Dendritic cell treated with granulocyte-macrophage colony-stimulating factor and Interleukin-4, amounts not matched to agents 40 ng/mL and 50 ng/mL, for 4 days (primary cell): ENCODE measurements at regions not wholly inside any gene's neighbourhood (a gene's known extent, or its start where the extent isn't known, plus 50 kb on each side); places are given as distances from the start of the nearest gene placed in this dataset.

ENCODE experiments used
- H3K27ac Mint-ChIP-seq: one replicate; pipeline ENCODE4 v1.8.0; 2022; ENCODE audit warnings: mild to moderate bottlenecking, mixed read lengths
- H3K27me3 Mint-ChIP-seq: one replicate; pipeline ENCODE4 v1.8.0; 2022; ENCODE audit warnings: mild to moderate bottlenecking, mixed read lengths
- H3K36me3 Mint-ChIP-seq: one replicate; pipeline ENCODE4 v1.8.0; 2022; ENCODE audit warnings: low read depth, mixed read lengths
- H3K4me1 Mint-ChIP-seq: one replicate; pipeline ENCODE4 v1.8.0; 2022; ENCODE audit warnings: low read depth, mixed read lengths
- H3K4me3 Mint-ChIP-seq: one replicate; pipeline ENCODE4 v1.8.0; 2022; ENCODE audit warnings: mild to moderate bottlenecking, moderate library complexity, mixed read lengths
- H3K9me3 Mint-ChIP-seq: one replicate; pipeline ENCODE4 v1.8.0; 2022; ENCODE audit warnings: mixed read lengths
- intact Hi-C: fragments of 100-400 bp; cut with micrococcal nuclease; formaldehyde crosslinking; loops from one replicate; pipeline ENCODE4 v1.15.0; 2022

GRCh38 chr3:59254433-59254832 is 204.6 kb upstream of the CFAP20DC start:
- no peaks in the 10 kb centered on the region for H3K9me3 Mint-ChIP-seq
- H3K27ac Mint-ChIP-seq = no peak overlapping the region
- no peak overlapping the region for H3K4me3 Mint-ChIP-seq
- H3K27me3 Mint-ChIP-seq = no peaks in the 10 kb centered on the region
- H3K36me3 Mint-ChIP-seq = no peaks in the 10 kb centered on the region
- intact Hi-C loops = no loop called here
- peaks cover 14% of the 10 kb centered on the region for H3K4me1 Mint-ChIP-seq

- H3K27me3 Mint-ChIP-seq = no peaks in the 10 kb centered on the region
- no peak overlapping the region for H3K27ac Mint-ChIP-seq
- intact Hi-C loops = no loop called here
- no peaks in the 10 kb centered on the region for H3K9me3 Mint-ChIP-seq
- no peak overlapping the region for H3K4me3 Mint-ChIP-seq
- H3K36me3 Mint-ChIP-seq = no peaks in the 10 kb centered on the region
- H3K4me1 Mint-ChIP-seq = peaks cover 22% of the 10 kb centered on the region
Measured at GRCh38 chr3:59253523-59253922, 203.7 kb upstream of the CFAP20DC start.

DNA sequence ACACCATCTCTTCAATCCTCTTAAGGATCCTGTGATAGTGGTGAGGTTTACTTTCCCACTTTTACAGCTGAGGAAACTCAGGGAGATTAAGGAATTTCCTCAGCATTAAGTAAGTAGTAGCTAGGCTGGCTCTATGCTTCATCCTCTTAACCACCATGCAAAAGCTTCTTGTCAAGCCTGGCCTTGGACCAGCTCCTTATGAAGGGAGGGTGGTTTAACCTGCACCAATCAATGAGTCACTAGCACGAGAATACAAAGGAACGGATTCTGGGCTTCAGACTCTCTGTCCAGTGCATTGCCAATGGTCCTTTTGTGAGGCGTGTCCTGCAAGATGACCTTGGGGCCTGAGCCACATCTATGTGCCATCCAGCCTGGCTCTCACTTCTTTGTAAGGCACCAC is 202.0 kb upstream of the CFAP20DC start:
- H3K27ac Mint-ChIP-seq = no peak overlapping the region
- no peaks in the 10 kb centered on the region for H3K36me3 Mint-ChIP-seq
- no peaks in the 10 kb centered on the region for H3K27me3 Mint-ChIP-seq
- peaks cover 29% of the 10 kb centered on the region for H3K4me1 Mint-ChIP-seq
- H3K4me3 Mint-ChIP-seq = no peak overlapping the region
- H3K9me3 Mint-ChIP-seq = no peaks in the 10 kb centered on the region
- intact Hi-C loops = no loop called here

DNA sequence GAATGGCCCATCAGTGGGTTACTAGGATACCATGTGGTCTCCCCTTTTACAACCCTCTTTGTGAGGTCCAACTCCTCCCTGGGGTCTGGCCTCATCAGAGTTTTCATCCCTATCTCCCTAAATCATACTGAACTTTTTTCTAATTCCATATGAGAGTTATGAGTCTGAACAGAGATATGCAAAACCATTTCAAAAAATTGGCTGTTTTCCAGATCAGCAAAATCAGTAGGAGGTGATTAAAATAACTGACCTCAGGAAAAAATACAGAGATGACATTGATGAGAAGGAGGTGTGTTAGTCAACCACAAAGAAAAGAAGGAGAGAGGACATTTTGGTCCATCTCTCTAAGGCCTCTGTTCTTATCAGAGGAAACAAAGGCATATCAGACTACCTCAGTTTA is 200.8 kb upstream of the CFAP20DC start:
- Mint-ChIP-seq H3K4me1 (peaks cover 42% of the 10 kb centered on the region), H3K27ac (no peak overlapping the region), H3K4me3 (no peak overlapping the region), H3K27me3 (no peaks in the 10 kb centered on the region), H3K36me3 (no peaks in the 10 kb centered on the region), H3K9me3 (no peaks in the 10 kb centered on the region)
- intact Hi-C loops = no loop called here

- H3K27me3 Mint-ChIP-seq = no peaks in the 10 kb centered on the region
Measured at GRCh38 chr3:59249698-59250361, 200.0 kb upstream of the CFAP20DC start.

GRCh38 chr3:59249004-59249403 is 199.2 kb upstream of the CFAP20DC start:
- no peaks in the 10 kb centered on the region for H3K27me3 Mint-ChIP-seq
- no peaks in the 10 kb centered on the region for H3K9me3 Mint-ChIP-seq
- peak overlapping the region; percentile 46 for H3K27ac Mint-ChIP-seq
- H3K4me3 Mint-ChIP-seq = no peak overlapping the region
- peaks cover 43% of the 10 kb centered on the region for H3K4me1 Mint-ChIP-seq
- intact Hi-C loops = no loop called here
- no peaks in the 10 kb centered on the region for H3K36me3 Mint-ChIP-seq

More at GRCh38 chr3:59249698-59250361, 200.0 kb upstream of the CFAP20DC start:
- Mint-ChIP-seq H3K4me1 (peaks cover 43% of the 10 kb centered on the region), H3K27ac (no peak overlapping the region), H3K36me3 (no peaks in the 10 kb centered on the region), H3K4me3 (no peak overlapping the region), H3K9me3 (no peaks in the 10 kb centered on the region)
- intact Hi-C loops = no loop called here

GRCh38 chr3:59247402-59247841 is 197.6 kb upstream of the CFAP20DC start:
- Mint-ChIP-seq H3K4me3 (no peak overlapping the region), H3K36me3 (no peaks in the 10 kb centered on the region), H3K4me1 (peaks cover 43% of the 10 kb centered on the region), H3K27me3 (no peaks in the 10 kb centered on the region), H3K27ac (no peak overlapping the region), H3K9me3 (peaks cover 10% of the 10 kb centered on the region)
- intact Hi-C loops = no loop called here

DNA sequence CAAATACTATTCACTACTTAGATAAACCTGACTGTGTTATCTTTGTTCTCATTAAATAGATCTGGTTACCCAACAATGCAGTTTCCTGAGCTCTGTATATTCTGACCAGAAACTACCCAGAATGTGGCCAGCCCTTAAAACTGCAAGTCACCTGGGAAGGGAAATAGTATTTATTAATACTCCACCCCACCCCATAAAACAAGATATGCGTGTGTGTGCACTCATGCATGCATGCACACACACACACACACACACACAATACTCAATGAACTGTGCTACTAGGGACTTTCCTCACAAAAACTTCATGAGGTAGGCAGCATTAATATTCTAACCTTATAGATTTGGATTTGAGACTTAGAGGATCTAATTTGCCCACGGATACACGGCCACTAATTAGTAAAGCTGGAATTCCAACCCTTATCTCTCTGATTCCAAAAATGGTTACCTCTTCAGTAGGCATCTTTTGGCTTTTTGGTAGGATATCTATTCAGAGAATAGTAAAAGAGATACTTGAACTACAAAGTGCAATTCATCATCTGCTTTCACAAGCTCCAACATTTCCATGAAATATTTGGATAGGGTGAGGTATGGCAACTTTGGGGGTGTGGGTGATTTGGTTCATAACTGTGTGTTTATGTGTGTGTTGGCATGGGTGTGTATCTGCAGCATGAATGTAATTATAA is 197.0 kb upstream of the CFAP20DC start:
- no peaks in the 10 kb centered on the region for H3K27me3 Mint-ChIP-seq
- H3K4me3 Mint-ChIP-seq = no peak overlapping the region
- no peak overlapping the region for H3K27ac Mint-ChIP-seq
- intact Hi-C loops = no loop called here
- H3K36me3 Mint-ChIP-seq = no peaks in the 10 kb centered on the region
- peaks cover 14% of the 10 kb centered on the region for H3K9me3 Mint-ChIP-seq
- H3K4me1 Mint-ChIP-seq = peaks cover 43% of the 10 kb centered on the region

DNA sequence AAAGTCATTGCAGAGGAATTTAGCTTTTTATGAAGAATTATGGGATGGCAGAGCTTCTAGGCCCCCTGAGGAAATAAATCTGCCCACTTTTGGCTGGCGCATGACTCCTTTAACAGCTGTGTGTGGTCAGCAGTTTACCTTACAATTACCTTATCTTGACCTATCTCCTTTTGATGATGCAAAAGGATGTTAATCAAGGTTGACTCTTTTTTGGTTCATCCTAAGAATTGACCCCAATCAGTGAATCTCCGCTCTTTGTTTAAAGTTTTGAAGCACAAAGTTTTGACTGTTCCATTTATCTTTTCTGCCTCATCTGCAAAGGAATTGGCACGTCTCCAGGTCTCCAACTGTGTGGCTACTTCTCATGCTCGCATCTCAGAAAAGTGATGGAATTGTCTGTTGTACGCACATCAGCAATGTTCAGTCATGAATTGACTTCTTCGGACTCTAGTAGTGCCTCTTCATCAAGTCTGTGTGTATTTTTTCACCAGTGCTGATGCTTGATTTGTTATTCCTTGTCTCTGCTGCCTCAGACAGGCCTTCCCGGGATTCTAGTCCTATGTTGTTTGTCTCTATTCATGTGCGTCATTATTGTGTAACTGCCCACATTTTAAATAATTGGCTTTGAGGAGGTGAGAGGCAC is 196.2 kb upstream of the CFAP20DC start:
- H3K4me3 Mint-ChIP-seq = no peak overlapping the region

GRCh38 chr3:59245300-59245858 is 195.6 kb upstream of the CFAP20DC start:
- Mint-ChIP-seq H3K9me3 (peaks cover 14% of the 10 kb centered on the region), H3K4me1 (peaks cover 44% of the 10 kb centered on the region), H3K4me3 (no peak overlapping the region), H3K27me3 (no peaks in the 10 kb centered on the region), H3K36me3 (no peaks in the 10 kb centered on the region), H3K27ac (no peak overlapping the region)
- intact Hi-C loops = no loop called here

More for the DNA sequence above, 196.2 kb upstream of the CFAP20DC start:
- Mint-ChIP-seq H3K9me3 (peaks cover 14% of the 10 kb centered on the region), H3K36me3 (no peaks in the 10 kb centered on the region), H3K4me1 (peaks cover 43% of the 10 kb centered on the region), H3K27me3 (no peaks in the 10 kb centered on the region), H3K27ac (no peak overlapping the region)
- intact Hi-C loops = no loop called here

DNA sequence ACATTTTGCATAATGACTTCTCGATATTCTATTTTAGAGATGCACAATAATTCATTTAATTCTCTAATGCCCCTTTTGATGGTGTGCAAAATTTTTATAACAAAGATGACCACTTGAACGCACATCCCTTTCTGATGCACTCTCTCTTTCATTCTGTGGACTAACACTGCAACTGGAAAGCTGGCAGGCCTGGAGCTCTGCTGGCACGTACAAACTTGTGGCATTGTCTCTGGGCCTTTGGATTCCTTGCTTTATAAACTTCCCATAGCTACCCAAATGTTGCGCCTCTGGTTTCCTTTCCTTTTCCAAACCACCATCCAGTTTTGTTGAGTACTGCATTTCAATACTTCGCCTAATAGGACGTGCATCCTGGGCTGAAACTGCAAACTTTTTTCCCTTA is 194.5 kb upstream of the CFAP20DC start:
- H3K27ac Mint-ChIP-seq = no peak overlapping the region

DNA sequence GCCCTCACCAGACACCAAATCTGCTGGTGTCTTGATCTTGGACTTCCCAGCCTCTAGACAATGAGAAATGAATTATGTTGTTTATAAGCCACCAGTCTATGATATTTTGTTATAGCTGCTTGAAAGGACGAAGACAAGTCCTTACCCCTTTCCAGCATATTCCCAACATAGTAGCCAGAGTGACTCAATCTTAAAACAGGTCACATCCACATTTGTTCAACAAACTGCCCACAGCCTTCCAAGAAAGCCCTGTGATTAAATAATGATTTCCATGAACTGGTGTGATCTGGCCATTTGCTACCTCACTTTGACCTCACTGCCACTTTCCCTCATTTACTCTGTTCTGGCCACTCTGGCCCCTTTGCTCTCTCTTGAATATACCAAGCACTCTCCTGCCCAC is 193.7 kb upstream of the CFAP20DC start:
- Mint-ChIP-seq H3K9me3 (peaks cover 14% of the 10 kb centered on the region), H3K27me3 (no peaks in the 10 kb centered on the region), H3K27ac (no peak overlapping the region), H3K4me1 (peaks cover 33% of the 10 kb centered on the region), H3K4me3 (no peak overlapping the region), H3K36me3 (no peaks in the 10 kb centered on the region)
- intact Hi-C loops = no loop called here

More for the DNA sequence above, 194.5 kb upstream of the CFAP20DC start:
- H3K4me3 Mint-ChIP-seq = no peak overlapping the region
- no peaks in the 10 kb centered on the region for H3K36me3 Mint-ChIP-seq
- peaks cover 14% of the 10 kb centered on the region for H3K9me3 Mint-ChIP-seq
- intact Hi-C loops = no loop called here
- H3K27me3 Mint-ChIP-seq = no peaks in the 10 kb centered on the region
- peaks cover 35% of the 10 kb centered on the region for H3K4me1 Mint-ChIP-seq

GRCh38 chr3:59240666-59241255 is 190.9 kb upstream of the CFAP20DC start:
- peaks cover 14% of the 10 kb centered on the region for H3K9me3 Mint-ChIP-seq
- H3K4me1 Mint-ChIP-seq = peaks cover 28% of the 10 kb centered on the region
- intact Hi-C loops = no loop called here
- H3K27ac Mint-ChIP-seq = no peak overlapping the region
- no peaks in the 10 kb centered on the region for H3K36me3 Mint-ChIP-seq
- no peaks in the 10 kb centered on the region for H3K27me3 Mint-ChIP-seq
- no peak overlapping the region for H3K4me3 Mint-ChIP-seq

DNA sequence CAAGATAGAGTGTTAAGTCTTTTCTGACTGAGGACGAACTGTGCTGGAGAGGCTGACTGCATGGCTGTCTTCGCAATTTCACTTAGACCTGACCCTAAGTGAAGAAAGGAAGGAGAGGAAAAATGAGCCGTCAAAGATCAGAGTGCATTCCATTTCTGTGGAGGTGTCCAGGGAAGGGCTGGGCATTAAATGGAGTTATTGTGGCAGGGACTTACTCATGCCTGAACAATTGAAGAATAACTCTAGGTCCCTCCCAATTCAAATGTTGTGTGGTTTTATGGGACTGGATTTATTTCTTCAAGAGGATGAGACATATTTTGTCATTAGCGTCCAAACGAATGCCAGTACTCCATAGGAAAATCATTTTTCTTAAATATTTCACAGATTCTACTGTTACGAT is 187.3 kb upstream of the CFAP20DC start:
- Mint-ChIP-seq H3K4me3 (no peak overlapping the region), H3K27ac (no peak overlapping the region), H3K4me1 (peaks cover 35% of the 10 kb centered on the region), H3K27me3 (no peaks in the 10 kb centered on the region), H3K9me3 (peaks cover 4% of the 10 kb centered on the region), H3K36me3 (no peaks in the 10 kb centered on the region)
- intact Hi-C loops = no loop called here
